DND-41 (cell line): ENCODE measurements at regions not wholly inside any gene's neighbourhood (a gene's known extent, or its start where the extent isn't known, plus 50 kb on each side); places are given as distances from the start of the nearest gene placed in this dataset.

Experiments
- CTCF ChIP-seq: IDR thresholded peaks from 2 replicates; pipeline ENCODE4 v1.5.1; 2012; ENCODE audit warnings: borderline replicate concordance, low read length, moderate library complexity, mild to moderate bottlenecking; ENCODE audit not compliant: poor library complexity, severe bottlenecking; ENCODE audit errors: extremely low read depth
- EZH2 ChIP-seq: IDR thresholded peaks from 3 replicates; pipeline ENCODE4 v1.6.1; 2012; ENCODE audit warnings: borderline replicate concordance, low read depth, mild to moderate bottlenecking, moderate library complexity, low read length, inconsistent platforms; ENCODE audit not compliant: severe bottlenecking

- TF ChIP-seq CTCF: no peak
- no peak for TF ChIP-seq EZH2
Measured at GRCh38 chr6:131451321-131452144, 121.5 kb upstream of the ARG1 start.
